CD1c-positive myeloid dendritic cell (primary cell): ENCODE measurements at regions not wholly inside any gene's neighbourhood (a gene's known extent, or its start where the extent isn't known, plus 50 kb on each side); places are given as distances from the start of the nearest gene placed in this dataset.

Experiments used
- DNase-seq: peaks from one replicate; pipeline ENCODE4 v3.0.0-alpha.2; 2016; ENCODE audit errors: extremely low spot score

DNA sequence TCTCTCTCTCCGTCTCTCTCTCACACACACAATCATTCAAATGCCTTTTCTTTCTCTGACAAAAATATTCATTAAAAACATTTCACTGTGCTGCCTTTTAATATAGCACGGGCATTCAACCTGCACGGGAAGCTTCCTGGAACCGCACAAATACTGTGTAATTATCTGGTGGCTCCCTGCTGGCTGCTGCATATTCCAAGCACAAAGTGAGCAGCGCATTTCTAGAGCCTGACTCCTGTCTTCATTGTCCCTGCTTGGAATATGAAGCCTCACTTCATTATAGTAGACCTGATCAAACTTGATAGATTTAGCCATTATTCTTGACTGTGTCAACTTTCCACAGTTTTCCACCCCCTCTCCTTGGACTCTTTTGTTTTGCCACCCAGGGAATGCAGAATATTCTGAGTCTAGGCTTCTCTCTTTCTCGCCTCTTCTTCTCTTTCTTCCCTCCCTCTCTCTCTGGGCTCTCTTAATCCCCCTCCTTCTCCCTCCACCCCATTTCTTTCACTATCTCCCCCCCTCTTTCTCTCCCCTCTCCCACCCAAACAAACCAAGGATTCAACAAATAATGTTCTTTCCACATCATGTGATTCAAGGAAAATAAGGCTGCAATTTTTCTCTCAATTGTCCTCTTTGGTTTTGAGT, 672.1 kb upstream of the FANCL start:
- no peak for DNase-seq

DNA sequence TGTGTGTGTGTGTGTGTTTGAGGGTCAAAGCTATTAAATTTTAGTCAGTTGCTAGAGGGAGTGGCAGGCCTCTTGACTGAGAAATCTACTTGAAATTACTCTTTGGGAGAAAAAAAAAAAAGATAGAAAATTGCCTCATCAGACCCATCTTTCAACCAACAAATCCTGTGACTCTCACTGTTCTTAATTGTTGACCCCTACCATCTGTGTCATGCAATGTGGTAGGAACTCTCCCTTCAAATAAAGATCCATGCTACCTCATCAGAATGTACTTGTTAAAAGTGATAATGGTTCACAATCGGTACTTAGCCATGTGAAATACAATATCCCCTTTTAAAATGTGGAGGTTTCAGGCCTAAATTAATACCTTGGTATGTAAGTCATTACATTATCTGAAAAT, 670.8 kb upstream of the FANCL start:
- no peak for DNase-seq

- DNase-seq: no peak
These were observed 667.5 kb upstream of the FANCL start for GRCh38 chr2:58908501-58909154.

GRCh38 chr2:58907644-58908043, 666.5 kb upstream of the FANCL start:
- no peak for DNase-seq

DNA sequence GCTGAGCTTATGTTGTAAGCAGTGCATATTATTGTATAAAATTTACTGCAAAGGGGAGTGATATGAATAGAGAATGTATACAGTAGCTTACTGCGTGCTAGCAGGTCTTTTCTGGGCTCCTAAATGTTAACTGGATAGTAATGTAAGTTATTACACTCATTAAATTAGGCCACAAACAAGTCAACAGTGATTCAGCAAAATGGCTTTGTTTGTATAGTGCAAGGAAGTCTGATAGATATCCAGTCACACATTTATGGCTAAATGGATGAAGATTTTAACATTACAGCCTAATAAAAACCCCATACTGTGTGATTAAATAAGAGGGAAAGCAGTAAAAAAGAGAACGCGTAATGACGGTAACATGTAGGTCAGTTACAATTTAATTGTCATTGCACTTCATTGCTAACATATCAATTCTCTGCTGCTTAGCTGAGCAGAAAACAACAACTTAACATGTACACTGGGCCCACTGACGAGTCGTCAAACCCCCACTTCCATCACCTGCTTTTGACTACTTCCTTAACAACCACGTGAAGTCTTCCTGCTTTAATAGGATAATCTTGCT, 665.0 kb upstream of the FANCL start:
- no peak for DNase-seq

- DNase-seq: no peak
These were observed 663.0 kb upstream of the FANCL start for GRCh38 chr2:58904095-58904494.

GRCh38 chr2:58903427-58903826, 662.3 kb upstream of the FANCL start:
- no peak for DNase-seq

DNA sequence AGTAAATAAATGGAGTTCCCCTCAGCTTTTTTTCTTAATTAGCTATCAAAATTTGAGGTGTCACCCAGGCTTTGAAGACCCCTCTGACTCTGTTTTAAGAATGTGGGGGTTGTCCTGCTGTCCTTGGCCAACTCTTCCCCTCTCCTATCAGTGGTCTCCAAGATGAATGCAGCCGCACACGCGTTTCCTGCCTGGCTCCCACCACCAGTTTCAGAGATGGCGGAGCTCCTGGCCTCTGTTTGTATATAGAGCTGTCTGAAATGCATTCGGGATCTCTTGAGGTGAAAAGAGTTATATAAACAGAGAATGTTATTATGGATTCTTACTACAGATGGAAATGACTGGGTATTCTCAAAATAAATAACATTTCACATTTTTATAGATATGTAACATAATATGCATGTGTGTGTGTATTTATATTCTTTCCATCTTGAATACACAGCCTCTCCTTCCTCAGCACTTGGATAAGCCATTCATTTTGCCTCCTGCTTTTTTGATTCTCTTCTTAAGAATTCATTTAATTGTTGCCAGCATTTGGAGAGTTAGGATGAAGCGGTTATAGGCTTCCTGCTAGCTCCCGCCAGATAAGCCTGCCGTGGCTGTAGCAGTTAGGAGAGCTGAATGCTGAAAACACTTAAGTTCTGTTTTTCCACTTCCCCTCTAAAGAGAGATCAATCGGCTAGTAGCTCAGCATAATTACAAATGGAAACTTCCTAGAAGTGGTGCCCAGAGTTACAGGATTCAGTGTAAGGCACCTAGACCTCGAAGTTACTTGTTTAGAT, 659.3 kb upstream of the FANCL start:
- DNase-seq: no peak

DNA sequence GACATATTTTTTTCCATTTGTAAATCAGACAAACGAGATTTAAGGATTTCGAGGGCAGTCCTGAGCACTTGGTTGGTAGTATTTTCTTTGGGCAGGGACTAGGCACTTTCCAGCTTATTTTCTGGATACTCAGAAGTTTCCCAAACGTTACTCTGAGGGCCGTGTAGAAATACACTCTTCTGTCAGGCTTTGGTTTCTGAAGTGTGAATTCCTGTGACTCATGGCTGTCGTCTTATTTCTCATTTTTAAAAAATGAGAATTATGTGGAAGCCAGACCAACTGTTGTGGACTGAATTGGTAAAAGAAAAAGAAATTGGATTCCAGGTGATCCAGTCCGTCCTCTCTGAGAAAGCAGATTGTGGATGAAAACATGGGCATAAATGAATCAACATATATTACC, 658.6 kb upstream of the FANCL start:
- no peak for DNase-seq

- DNase-seq: no peak
These were observed 655.5 kb upstream of the FANCL start for GRCh38 chr2:58896638-58897037.

DNA sequence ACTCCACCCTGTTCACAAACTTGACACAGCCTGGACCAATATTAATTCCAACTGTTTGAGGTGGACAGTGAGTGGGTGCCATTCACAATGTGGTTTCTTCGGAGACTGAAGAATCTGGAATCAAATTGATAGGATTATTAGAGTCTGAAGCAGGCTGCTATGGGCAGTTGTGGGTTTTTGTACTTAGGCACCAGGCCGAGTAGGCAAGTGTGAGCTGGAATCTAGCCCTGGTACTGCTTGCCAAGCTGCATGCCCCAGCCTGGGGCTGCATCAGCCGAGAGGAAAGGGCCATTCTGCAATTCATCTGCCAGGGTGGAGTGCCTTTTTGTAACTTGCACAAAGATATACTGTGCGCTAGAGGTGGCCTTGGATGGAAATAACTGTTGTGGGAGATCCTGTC, 654.7 kb upstream of the FANCL start:
- DNase-seq: no peak

DNA sequence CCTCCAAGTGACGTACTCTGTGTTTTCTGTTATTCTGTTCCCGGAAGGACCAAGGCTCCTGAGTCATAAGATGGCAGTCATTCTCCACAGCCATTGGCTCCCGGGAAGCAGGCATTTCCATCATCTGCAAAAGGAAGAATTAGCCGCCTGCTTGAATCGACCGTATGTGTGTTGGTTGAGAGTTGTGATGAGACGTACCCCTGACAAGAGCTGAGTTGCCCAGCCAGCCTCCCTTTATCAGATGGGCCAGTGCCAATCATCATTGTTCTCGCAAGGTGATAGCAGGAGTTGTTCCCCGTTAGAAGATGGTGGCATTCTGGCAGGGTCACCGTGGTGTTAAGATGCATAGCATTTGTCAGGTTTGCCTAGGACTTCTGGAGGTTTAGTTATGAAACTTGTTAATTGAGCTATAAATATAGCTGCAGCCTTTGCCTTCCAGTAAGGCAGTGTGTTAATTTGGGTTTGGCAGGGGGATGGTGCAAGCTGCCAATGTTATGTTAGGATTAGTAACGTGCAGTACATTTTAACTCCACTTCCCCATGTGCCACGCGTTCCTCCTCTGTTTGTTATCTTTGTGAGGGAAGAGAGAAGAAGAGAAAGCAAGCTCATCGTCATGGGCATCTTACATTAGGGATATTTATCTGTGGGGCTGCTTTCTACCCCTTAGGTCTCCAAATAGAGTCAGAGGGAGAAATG, 652.7 kb upstream of the FANCL start:
- no peak for DNase-seq

GRCh38 chr2:58891828-58892377, 650.8 kb upstream of the FANCL start:
- DNase-seq: no peak

- DNase-seq: no peak
These were observed 649.9 kb upstream of the FANCL start for GRCh38 chr2:58890865-58891525.

GRCh38 chr2:58886009-58886408, 644.9 kb upstream of the FANCL start:
- no peak for DNase-seq

- DNase-seq: no peak
These were observed 638.7 kb upstream of the FANCL start for GRCh38 chr2:58879834-58880233.

GRCh38 chr2:58878778-58879177, 637.7 kb upstream of the FANCL start:
- no peak for DNase-seq

DNA sequence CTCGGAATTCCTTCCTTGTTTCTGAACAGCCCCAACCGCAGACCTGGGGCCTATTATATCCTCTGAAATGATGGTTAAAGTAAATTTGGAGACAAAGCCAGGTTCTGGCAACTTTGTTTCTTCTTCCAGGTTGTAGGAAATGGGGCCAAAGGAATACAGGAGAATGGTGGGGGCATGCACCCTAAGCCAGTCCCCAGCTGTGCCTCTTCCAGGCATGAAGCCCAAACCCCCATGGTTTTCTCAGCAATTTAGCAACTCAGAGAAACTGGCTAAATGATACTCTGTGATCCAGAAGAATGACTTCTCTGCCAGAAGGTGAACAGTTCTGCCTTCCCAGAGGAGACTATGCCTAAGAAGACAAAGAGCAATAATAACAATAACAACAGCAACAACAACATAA, 635.0 kb upstream of the FANCL start:
- no peak for DNase-seq

DNA sequence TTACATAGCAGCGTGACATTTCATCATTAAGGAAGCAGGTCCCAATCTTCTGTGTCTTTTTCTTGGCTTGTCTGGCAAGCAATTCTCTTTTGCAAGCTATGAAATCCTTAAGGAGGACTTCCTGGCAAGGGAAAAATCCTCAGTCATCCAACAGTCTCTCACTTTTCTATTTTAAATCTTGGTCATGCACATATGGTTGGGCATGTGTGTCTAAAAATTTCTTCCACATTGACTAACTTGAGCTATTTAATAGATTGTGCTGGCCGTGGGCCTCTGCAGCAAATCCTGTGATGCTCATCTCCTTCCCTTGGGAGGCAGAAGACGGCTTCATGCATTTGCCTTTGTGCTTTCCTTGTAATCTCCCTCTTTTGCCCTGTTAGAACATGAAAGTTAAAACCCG, 634.3 kb upstream of the FANCL start:
- DNase-seq: no peak

- peak; percentile 2 for DNase-seq
These were observed 630.5 kb upstream of the FANCL start for GRCh38 chr2:58871469-58872142.

GRCh38 chr2:58870704-58871103, 629.6 kb upstream of the FANCL start:
- no peak for DNase-seq
